ENCODE measurements at regions not wholly inside any gene's neighbourhood (a gene's known extent, or its start where the extent isn't known, plus 50 kb on each side); places are given as distances from the start of the nearest gene placed in this dataset.

- no peak overlapping the region for H3K4me3 ChIP-seq (ENCODE audit: low read depth in 2 of 2, low read length in 1 of 2)
- H2AFZ ChIP-seq (ENCODE audit: low read depth): no peak overlapping the region
- DNase-seq: no peak
- H3K79me2 ChIP-seq (ENCODE audit: insufficient read depth): no peaks in the 10 kb centered on the region
- no peaks in the 10 kb centered on the region; a peak in 2 of 4 replicates for H3K4me1 ChIP-seq (ENCODE audit: control insufficient read depth in 1 of 2, insufficient read depth in 2 of 2, low read depth in 1 of 2, low read length in 1 of 2)
- H3K9me2 ChIP-seq: no peaks in the 10 kb centered on the region
- no peaks in the 10 kb centered on the region for H4K20me1 ChIP-seq (ENCODE audit: insufficient read depth)
- H3K9ac ChIP-seq: no peak overlapping the region
- POLR2A ChIA-PET: no interaction called here
- no peak overlapping the region for H3K27ac ChIP-seq (ENCODE audit: low read depth in 2 of 2, low read length in 1 of 2)
- H3K9me3 ChIP-seq: no peaks in the 10 kb centered on the region
- no peaks in the 10 kb centered on the region for H3K36me3 ChIP-seq (replicated peaks in 1 of 2; ENCODE audit: control insufficient read depth in 1 of 2, insufficient read depth in 2 of 2, low read length in 1 of 2)
- TF ChIP-seq NFIC (IDR thresholded peaks at IDR 0.05; ENCODE audit: borderline replicate concordance): no peak
- TF ChIP-seq, protein P1, sequence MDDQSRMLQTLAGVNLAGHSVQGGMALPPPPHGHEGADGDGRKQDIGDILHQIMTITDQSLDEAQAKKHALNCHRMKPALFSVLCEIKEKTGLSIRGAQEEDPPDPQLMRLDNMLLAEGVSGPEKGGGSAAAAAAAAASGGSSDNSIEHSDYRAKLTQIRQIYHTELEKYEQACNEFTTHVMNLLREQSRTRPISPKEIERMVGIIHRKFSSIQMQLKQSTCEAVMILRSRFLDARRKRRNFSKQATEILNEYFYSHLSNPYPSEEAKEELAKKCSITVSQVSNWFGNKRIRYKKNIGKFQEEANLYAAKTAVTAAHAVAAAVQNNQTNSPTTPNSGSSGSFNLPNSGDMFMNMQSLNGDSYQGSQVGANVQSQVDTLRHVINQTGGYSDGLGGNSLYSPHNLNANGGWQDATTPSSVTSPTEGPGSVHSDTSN (IDR thresholded peaks at IDR 0.05): no peak
- TF ChIP-seq GATA2 (CRISPR knock-in tag; IDR thresholded peaks at IDR 0.05): no peak
- no peak for TF ChIP-seq USF1 (IDR thresholded peaks at IDR 0.05; ENCODE audit: borderline replicate concordance, low read depth)
- TF ChIP-seq, protein P2, sequence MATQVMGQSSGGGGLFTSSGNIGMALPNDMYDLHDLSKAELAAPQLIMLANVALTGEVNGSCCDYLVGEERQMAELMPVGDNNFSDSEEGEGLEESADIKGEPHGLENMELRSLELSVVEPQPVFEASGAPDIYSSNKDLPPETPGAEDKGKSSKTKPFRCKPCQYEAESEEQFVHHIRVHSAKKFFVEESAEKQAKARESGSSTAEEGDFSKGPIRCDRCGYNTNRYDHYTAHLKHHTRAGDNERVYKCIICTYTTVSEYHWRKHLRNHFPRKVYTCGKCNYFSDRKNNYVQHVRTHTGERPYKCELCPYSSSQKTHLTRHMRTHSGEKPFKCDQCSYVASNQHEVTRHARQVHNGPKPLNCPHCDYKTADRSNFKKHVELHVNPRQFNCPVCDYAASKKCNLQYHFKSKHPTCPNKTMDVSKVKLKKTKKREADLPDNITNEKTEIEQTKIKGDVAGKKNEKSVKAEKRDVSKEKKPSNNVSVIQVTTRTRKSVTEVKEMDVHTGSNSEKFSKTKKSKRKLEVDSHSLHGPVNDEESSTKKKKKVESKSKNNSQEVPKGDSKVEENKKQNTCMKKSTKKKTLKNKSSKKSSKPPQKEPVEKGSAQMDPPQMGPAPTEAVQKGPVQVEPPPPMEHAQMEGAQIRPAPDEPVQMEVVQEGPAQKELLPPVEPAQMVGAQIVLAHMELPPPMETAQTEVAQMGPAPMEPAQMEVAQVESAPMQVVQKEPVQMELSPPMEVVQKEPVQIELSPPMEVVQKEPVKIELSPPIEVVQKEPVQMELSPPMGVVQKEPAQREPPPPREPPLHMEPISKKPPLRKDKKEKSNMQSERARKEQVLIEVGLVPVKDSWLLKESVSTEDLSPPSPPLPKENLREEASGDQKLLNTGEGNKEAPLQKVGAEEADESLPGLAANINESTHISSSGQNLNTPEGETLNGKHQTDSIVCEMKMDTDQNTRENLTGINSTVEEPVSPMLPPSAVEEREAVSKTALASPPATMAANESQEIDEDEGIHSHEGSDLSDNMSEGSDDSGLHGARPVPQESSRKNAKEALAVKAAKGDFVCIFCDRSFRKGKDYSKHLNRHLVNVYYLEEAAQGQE (IDR thresholded peaks at IDR 0.05; ENCODE audit: low read depth, low read length): no peak
- TF ChIP-seq MAX (IDR thresholded peaks at IDR 0.05; ENCODE audit: low read depth): no peak
- TF ChIP-seq MEF2A (IDR thresholded peaks at IDR 0.05; ENCODE audit: borderline replicate concordance, low read depth): no peak
- no peak for TF ChIP-seq EP300 (IDR thresholded peaks at IDR 0.05; ENCODE audit: borderline replicate concordance in 1 of 2, low read depth in 1 of 2, low read length in 1 of 2)
- TF ChIP-seq CHD2 (IDR thresholded peaks at IDR 0.05; ENCODE audit: low read length, partially characterized antibody): no peak
- no peaks in the 10 kb centered on the region for H3K27me3 ChIP-seq (ENCODE audit: insufficient read depth)
- CTCF ChIA-PET: no interaction called here
- H3F3A ChIP-seq (replicated peaks; ENCODE audit: insufficient read depth): no peaks in the 10 kb centered on the region
- no peak overlapping the region for H3K4me2 ChIP-seq
These were observed 464.3 kb downstream of the NBAS start for GRCh38 chr2:15096873-15097272.

- Histone ChIP-seq H2AFZ (ENCODE audit: low read depth) (no peak overlapping the region), H3K9ac (no peak overlapping the region), H3K4me3 (ENCODE audit: low read depth in 2 of 2, low read length in 1 of 2) (no peak overlapping the region), H3F3A (replicated peaks; ENCODE audit: insufficient read depth) (no peaks in the 10 kb centered on the region), H3K36me3 (replicated peaks in 1 of 2; ENCODE audit: control insufficient read depth in 1 of 2, insufficient read depth in 2 of 2, low read length in 1 of 2) (no peaks in the 10 kb centered on the region), H4K20me1 (ENCODE audit: insufficient read depth) (no peaks in the 10 kb centered on the region), H3K9me2 (no peaks in the 10 kb centered on the region; the same call in 1 of the 2 replicates), H3K27ac (ENCODE audit: low read depth in 2 of 2, low read length in 1 of 2) (no peak overlapping the region), H3K27me3 (ENCODE audit: insufficient read depth) (no peaks in the 10 kb centered on the region), H3K4me2 (no peak overlapping the region), H3K9me3 (0 out of 2 replicates have a peak, but pooled peaks cover 3% of the 10 kb centered on the region), H3K4me1 (ENCODE audit: control insufficient read depth in 1 of 2, insufficient read depth in 2 of 2, low read depth in 1 of 2, low read length in 1 of 2) (no peaks in the 10 kb centered on the region), H3K79me2 (ENCODE audit: insufficient read depth) (no peaks in the 10 kb centered on the region)
- 7% methylated on average over 1 of the region's 1 CpG for WGBS (ENCODE audit: low lambda C conversion rate)
- no peak for DNase-seq
- CTCF ChIA-PET: interaction anchor here (1.5 kb wide), 1 partner anchor 14 kb away, joined by 3 read pairs; no protein-coding TSS in a partner anchor
- POLR2A ChIA-PET: no interaction called here
- TF ChIP-seq, protein P2 (IDR thresholded peaks at IDR 0.05; ENCODE audit: low read depth, low read length): no peak
- TF ChIP-seq FOXM1 (IDR thresholded peaks at IDR 0.05; ENCODE audit: low read depth) (no peak), TEAD4 (IDR thresholded peaks at IDR 0.05; ENCODE audit: borderline replicate concordance, insufficient read depth) (no peak), EZH2phosphoT487 (IDR thresholded peaks at IDR 0.05; ENCODE audit: borderline replicate concordance, low read depth) (no peak), MXI1 (IDR thresholded peaks at IDR 0.05; ENCODE audit: low read depth, low read length) (no peak), GATA2 (CRISPR knock-in tag; IDR thresholded peaks at IDR 0.05) (no peak), SIN3A (IDR thresholded peaks at IDR 0.05; ENCODE audit: borderline replicate concordance, low read depth, low read length) (no peak), ELF1 (IDR thresholded peaks at IDR 0.05) (no peak), RAD21 (IDR thresholded peaks at IDR 0.05; ENCODE audit: low read length) (no peak), JUND (IDR thresholded peaks at IDR 0.05) (no peak), RFX5 (IDR thresholded peaks at IDR 0.05; ENCODE audit: low read length) (no peak)
These were observed 454.0 kb downstream of the NBAS start for GRCh38 chr2:15107137-15107536.

All from SK-N-SH (cell line).